AG04450 (cell line): ENCODE measurements at regions not wholly inside any gene's neighbourhood (a gene's known extent, or its start where the extent isn't known, plus 50 kb on each side); places are given as distances from the start of the nearest gene placed in this dataset.

ENCODE experiments used
- CTCF ChIA-PET: fragments of 300-600, 350-600 bp; formaldehyde crosslinking; extraction: SDS; loops from one replicate; lab custom pipeline; 2022; ENCODE audit warnings: antibody characterized with exemption, inconsistent platforms; lab: Charles Lee
- POLR2A ChIA-PET: fragments of 350-600 bp; formaldehyde crosslinking; extraction: SDS; loops from one replicate; lab custom pipeline; 2021; ENCODE audit warnings: antibody characterized with exemption, inconsistent platforms; lab: Yijun Ruan, JAX
- DNase-seq: peaks from one replicate; pipeline ENCODE4 v3.0.0-alpha.2; 2011; ENCODE audit warnings: low read depth, low spot score
- H3K27ac ChIP-seq: one replicate; pipeline ENCODE4 v1.5.1; 2012; ENCODE audit warnings: low read depth, low read length, control low read depth
- H3K27me3 ChIP-seq: one replicate; pipeline ENCODE4 v1.6.0; 2012; ENCODE audit warnings: low read length; ENCODE audit not compliant: control insufficient read depth, insufficient read depth
- H3K4me3 ChIP-seq: 2 replicates; pipeline ENCODE4 v1.5.1; 2011; ENCODE audit warnings: mild to moderate bottlenecking, low read depth, low read length, control low read depth
- H3K9me3 ChIP-seq: 2 replicates; pipeline ENCODE4 v1.5.1; 2012; ENCODE audit warnings: low read length; ENCODE audit not compliant: control insufficient read depth, insufficient read depth
- CTCF ChIP-seq: IDR thresholded peaks from 2 replicates; pipeline ENCODE4 v1.5.1; 2011; ENCODE audit warnings: low read depth, low read length, control low read depth, inconsistent platforms

GRCh38 chr3:94359996-94360395 lies 297.1 kb downstream of the NSUN3 start:
- CTCF ChIA-PET, result no interaction called here

GRCh38 chr3:94360987-94361386 lies 298.1 kb downstream of the NSUN3 start:
- no peak for DNase-seq
- ChIA-PET POLR2A (no interaction called here), CTCF (no interaction called here)
- H3K4me3 ChIP-seq, result no peak overlapping the region
- no peak for TF ChIP-seq CTCF
- no peaks in the 10 kb centered on the region for H3K9me3 ChIP-seq
- no peak overlapping the region for H3K27ac ChIP-seq
- no peaks in the 10 kb centered on the region for H3K27me3 ChIP-seq

More at GRCh38 chr3:94359996-94360395, 297.1 kb downstream of the NSUN3 start:
- H3K4me3 ChIP-seq, result no peak overlapping the region
- POLR2A ChIA-PET, result no interaction called here
- H3K27ac ChIP-seq, result no peak overlapping the region
- DNase-seq, result no peak
- TF ChIP-seq CTCF, result no peak
- no peaks in the 10 kb centered on the region for H3K27me3 ChIP-seq
- H3K9me3 ChIP-seq, result no peaks in the 10 kb centered on the region

- no peaks in the 10 kb centered on the region for H3K27me3 ChIP-seq
- POLR2A ChIA-PET, result no interaction called here
- no peak for DNase-seq
- TF ChIP-seq CTCF, result no peak
- H3K27ac ChIP-seq, result no peak overlapping the region
- CTCF ChIA-PET, result no interaction called here
- H3K9me3 ChIP-seq, result no peaks in the 10 kb centered on the region
- no peak overlapping the region for H3K4me3 ChIP-seq
Observed at GRCh38 chr3:94362393-94362792, 299.5 kb downstream of the NSUN3 start.

- CTCF ChIA-PET, result no interaction called here
- no peak for TF ChIP-seq CTCF
- Histone ChIP-seq H3K27me3 (no peaks in the 10 kb centered on the region), H3K27ac (no peak overlapping the region), H3K9me3 (no peaks in the 10 kb centered on the region), H3K4me3 (no peak overlapping the region)
- no peak for DNase-seq
- POLR2A ChIA-PET, result no interaction called here
Observed at GRCh38 chr3:94365006-94365405, 302.1 kb downstream of the NSUN3 start.

GRCh38 chr3:94372026-94372425 lies 309.2 kb downstream of the NSUN3 start:
- no peak for TF ChIP-seq CTCF
- no peak for DNase-seq
- Histone ChIP-seq H3K4me3 (no peak overlapping the region), H3K9me3 (no peaks in the 10 kb centered on the region), H3K27me3 (no peaks in the 10 kb centered on the region), H3K27ac (no peak overlapping the region)
- POLR2A ChIA-PET, result no interaction called here
- CTCF ChIA-PET, result no interaction called here
